Stomach (tissue), 8 donors: ENCODE measurements at regions not wholly inside any gene's neighbourhood (a gene's known extent, or its start where the extent isn't known, plus 50 kb on each side); places are given as distances from the start of the nearest gene placed in this dataset.

Experiments
- DNase-seq, 2 donors: peaks; one replicate each; pipeline versions ENCODE4 v3.0.0 to v3.0.0-alpha.2; 2013 to 2019
- H3K27ac ChIP-seq, 5 donors: fragments of 200-600 bp in 4 of 5; sonication (generic) in 4 of 5; one replicate each; pipeline ENCODE4 v1.5.1; 2013 to 2019; ENCODE audit warnings: mild to moderate bottlenecking in 1 of 5, moderate library complexity in 1 of 5
- H3K27me3 ChIP-seq, 3 donors: fragments of 200-600 bp; sonication (generic); one replicate each; pipeline ENCODE4 v1.5.1; 2017 to 2019; ENCODE audit warnings: mixed run types in 1 of 3
- H3K36me3 ChIP-seq, 4 donors: fragments of 200-600 bp; sonication (generic); 1 replicate in 3 of 4; 2 replicates in 1 of 4; pipeline ENCODE4 v1.5.1; 2016 to 2019
- H3K4me1 ChIP-seq, 4 donors: fragments of 200-600 bp; sonication (generic); one replicate each; pipeline ENCODE4 v1.5.1; 2016 to 2019
- H3K4me3 ChIP-seq, 4 donors: fragments of 200-600 bp; sonication (generic) in 3 of 4; one replicate each; pipeline ENCODE4 v1.5.1; 2016 to 2019; ENCODE audit warnings: mild to moderate bottlenecking in 1 of 4
- H3K9me3 ChIP-seq, 4 donors: fragments of 200-600 bp; sonication (generic); one replicate each; pipeline ENCODE4 v1.5.1; 2016 to 2019
- EP300 ChIP-seq: sonication (generic); formaldehyde crosslinking; IDR thresholded peaks from one replicate; pipeline ENCODE4 v1.6.1; 2017; ENCODE audit warnings: antibody characterized with exemption
- POLR2A ChIP-seq, 4 donors: fragments of 450-650 bp; IDR thresholded peaks; one replicate each; pipeline ENCODE4 v1.6.1; 2016; ENCODE audit warnings: antibody characterized with exemption in 4 of 4, control low read depth in 2 of 4, mild to moderate bottlenecking in 1 of 4, moderate library complexity in 1 of 4
- POLR2AphosphoS5 ChIP-seq, 3 donors: sonication (generic); formaldehyde crosslinking; IDR thresholded peaks; one replicate each; pipeline ENCODE4 v1.6.1; 2016; ENCODE audit warnings: antibody characterized with exemption in 3 of 3
- WGBS, 5 donors: extraction: QIAGEN DNeasy Blood & Tissue Kit in 3 of 5; methylation state at CpG; one replicate each; pipeline versions ENCODE4 v1.1.5 to v1.1.7; 2013 to 2018; 5-methylcytosine and 5-hydroxymethylcytosine counted together
- intact Hi-C: fragments of 100-400 bp; cut with DNase I; formaldehyde crosslinking; loops from one replicate; pipeline ENCODE4 v1.15.1; 2023; ENCODE audit warnings: low total_unique reads
- TF ChIP-seq, protein P1 (sequence below), 7 experiments: fragments of 450-650 bp in 4 of 7; fragments of 200-600 bp in 3 of 7; sonication (generic) in 3 of 7; IDR thresholded peaks; one replicate each; pipeline ENCODE4 v1.5.1; 2016 to 2019; ENCODE audit warnings: antibody characterized with exemption in 7 of 7, control low read depth in 2 of 7, mild to moderate bottlenecking in 1 of 7
- donor health status: healthy with polysubstance abuse.
- donor health status: Bipolar disorder and iron deficiency.
- donor health status: healthy.

DNA sequence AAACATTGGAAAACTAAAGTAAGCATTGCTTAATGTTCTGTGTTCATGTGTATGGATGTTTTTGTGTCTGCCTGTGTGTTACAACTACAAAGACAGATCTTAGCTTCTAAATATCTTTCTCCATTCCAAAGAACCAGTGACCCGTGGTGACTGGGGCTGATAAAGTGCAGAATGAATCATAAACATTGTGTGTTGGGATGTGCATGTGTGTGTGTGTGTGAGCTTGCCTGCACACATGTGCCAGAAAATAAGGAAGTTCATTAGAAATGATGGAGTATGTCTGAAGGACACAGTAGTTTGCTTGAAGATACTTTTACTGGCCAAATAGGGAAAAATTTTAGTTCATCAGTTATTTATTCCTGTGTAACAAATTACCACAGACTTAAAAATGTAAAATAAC lies 756.6 kb upstream of the CELF4 start:
- intact Hi-C loops = no loop called here
- H3K27ac ChIP-seq = no peak overlapping the region
- H3K27me3 ChIP-seq = no peaks in the 10 kb centered on the region
- DNase-seq = no peak
- no peaks in the 10 kb centered on the region for H3K4me1 ChIP-seq
- TF ChIP-seq, protein P1, sequence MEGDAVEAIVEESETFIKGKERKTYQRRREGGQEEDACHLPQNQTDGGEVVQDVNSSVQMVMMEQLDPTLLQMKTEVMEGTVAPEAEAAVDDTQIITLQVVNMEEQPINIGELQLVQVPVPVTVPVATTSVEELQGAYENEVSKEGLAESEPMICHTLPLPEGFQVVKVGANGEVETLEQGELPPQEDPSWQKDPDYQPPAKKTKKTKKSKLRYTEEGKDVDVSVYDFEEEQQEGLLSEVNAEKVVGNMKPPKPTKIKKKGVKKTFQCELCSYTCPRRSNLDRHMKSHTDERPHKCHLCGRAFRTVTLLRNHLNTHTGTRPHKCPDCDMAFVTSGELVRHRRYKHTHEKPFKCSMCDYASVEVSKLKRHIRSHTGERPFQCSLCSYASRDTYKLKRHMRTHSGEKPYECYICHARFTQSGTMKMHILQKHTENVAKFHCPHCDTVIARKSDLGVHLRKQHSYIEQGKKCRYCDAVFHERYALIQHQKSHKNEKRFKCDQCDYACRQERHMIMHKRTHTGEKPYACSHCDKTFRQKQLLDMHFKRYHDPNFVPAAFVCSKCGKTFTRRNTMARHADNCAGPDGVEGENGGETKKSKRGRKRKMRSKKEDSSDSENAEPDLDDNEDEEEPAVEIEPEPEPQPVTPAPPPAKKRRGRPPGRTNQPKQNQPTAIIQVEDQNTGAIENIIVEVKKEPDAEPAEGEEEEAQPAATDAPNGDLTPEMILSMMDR (IDR thresholded peaks at IDR 0.05) = no peak
- TF ChIP-seq EP300 (no peak), POLR2AphosphoS5 (IDR thresholded peaks at IDR 0.05) (no peak), POLR2A (IDR thresholded peaks at IDR 0.05) (no peak)
- H3K36me3 ChIP-seq = no peaks in the 10 kb centered on the region
- H3K9me3 ChIP-seq = peaks cover 0 to 6% (median 0%) of the 10 kb centered on the region in 4 donors
- WGBS, 5 donors = 30 to 66% (median 44%) methylated on average over 1 of the region's 1 CpG
- no peak overlapping the region for H3K4me3 ChIP-seq

DNA sequence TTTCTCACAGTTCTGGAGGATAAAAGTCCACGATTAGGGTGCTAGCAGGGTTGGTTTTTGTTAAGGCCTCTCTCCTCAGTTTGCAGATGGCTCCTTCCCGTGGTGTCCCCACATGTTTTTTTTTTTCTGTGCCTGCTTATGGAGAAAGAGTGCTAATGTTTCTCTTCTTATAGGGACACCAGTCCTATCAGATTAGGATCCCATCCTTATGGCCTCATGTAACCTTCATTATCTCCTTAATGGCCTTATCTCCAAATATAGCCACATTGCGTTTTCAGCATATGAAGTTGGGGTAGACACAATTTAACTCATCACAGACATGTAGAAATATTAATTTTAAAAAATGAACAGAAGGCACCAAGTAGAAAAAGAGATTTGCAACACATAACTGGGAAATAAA lies 755.7 kb upstream of the CELF4 start:
- DNase-seq = no peak
- Histone ChIP-seq H3K27me3 (no peaks in the 10 kb centered on the region), H3K4me3 (no peak overlapping the region), H3K27ac (no peak overlapping the region), H3K9me3 (peaks cover 0 to 6% (median 0%) of the 10 kb centered on the region in 4 donors), H3K4me1 (no peaks in the 10 kb centered on the region), H3K36me3 (no peaks in the 10 kb centered on the region)
- 60 to 79% (median 64%) methylated on average over 3 of the region's 3 CpGs for WGBS, 5 donors
- TF ChIP-seq EP300 = no peak
- TF ChIP-seq, protein P1 (IDR thresholded peaks at IDR 0.05) = no peak
- TF ChIP-seq POLR2A (IDR thresholded peaks at IDR 0.05) = no peak
- no peak for TF ChIP-seq POLR2AphosphoS5 (IDR thresholded peaks at IDR 0.05)
- intact Hi-C loops = no loop called here

DNA sequence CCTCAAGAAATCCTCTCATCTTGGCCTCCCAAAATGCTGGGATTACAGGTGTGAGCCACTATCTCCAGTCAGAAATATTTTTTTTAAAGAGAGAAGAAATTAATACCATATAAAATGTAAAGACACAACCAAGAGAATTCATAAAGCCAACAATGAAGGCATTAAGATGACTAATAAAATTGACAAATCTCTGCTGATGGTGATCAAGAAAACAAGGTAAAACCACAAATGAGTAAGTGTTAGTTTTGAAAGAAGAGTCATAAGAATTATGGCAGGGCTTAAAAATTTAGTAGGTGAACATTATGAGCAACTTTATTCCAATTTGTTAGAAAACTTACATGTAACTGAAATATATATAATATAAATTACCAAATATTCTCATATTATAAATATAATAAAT lies 752.8 kb upstream of the CELF4 start:
- H3K27ac ChIP-seq = no peak overlapping the region
- H3K4me1 ChIP-seq = no peaks in the 10 kb centered on the region
- no peak for DNase-seq
- no peak overlapping the region for H3K4me3 ChIP-seq
- H3K9me3 ChIP-seq = no peaks in the 10 kb centered on the region
- H3K27me3 ChIP-seq = no peaks in the 10 kb centered on the region
- intact Hi-C loops = no loop called here
- TF ChIP-seq POLR2A (IDR thresholded peaks at IDR 0.05) (no peak), EP300 (no peak), POLR2AphosphoS5 (IDR thresholded peaks at IDR 0.05) (no peak)
- TF ChIP-seq, protein P1 (IDR thresholded peaks at IDR 0.05) = no peak
- H3K36me3 ChIP-seq = no peaks in the 10 kb centered on the region

DNA sequence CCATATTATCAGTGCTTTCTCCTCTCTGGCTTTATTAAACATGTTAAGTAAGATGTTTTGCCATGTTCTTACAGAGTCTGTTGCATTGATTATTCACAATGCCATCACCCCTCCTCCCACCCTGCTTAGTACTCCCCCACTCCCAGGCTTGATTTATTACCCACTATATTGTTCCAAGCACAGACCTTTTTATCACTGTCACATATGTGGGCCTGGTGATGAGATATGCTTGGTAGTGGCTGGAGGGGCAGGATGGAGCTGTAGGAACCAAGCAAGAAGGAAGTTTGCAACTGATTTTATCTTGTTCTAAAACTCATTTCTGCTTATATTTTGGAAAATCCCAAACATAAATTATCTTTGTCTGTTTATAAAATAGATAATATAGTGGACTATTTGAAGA lies 748.2 kb upstream of the CELF4 start:
- no peaks in the 10 kb centered on the region for H3K36me3 ChIP-seq
- no peaks in the 10 kb centered on the region for H3K9me3 ChIP-seq
- H3K27me3 ChIP-seq = no peaks in the 10 kb centered on the region
- no peaks in the 10 kb centered on the region for H3K4me1 ChIP-seq
- intact Hi-C loops = no loop called here
- TF ChIP-seq, protein P1 (IDR thresholded peaks at IDR 0.05) = no peak
- TF ChIP-seq EP300 (no peak), POLR2AphosphoS5 (IDR thresholded peaks at IDR 0.05) (no peak), POLR2A (IDR thresholded peaks at IDR 0.05) (no peak)
- no peak overlapping the region for H3K27ac ChIP-seq
- no peak overlapping the region for H3K4me3 ChIP-seq
- no peak for DNase-seq

DNA sequence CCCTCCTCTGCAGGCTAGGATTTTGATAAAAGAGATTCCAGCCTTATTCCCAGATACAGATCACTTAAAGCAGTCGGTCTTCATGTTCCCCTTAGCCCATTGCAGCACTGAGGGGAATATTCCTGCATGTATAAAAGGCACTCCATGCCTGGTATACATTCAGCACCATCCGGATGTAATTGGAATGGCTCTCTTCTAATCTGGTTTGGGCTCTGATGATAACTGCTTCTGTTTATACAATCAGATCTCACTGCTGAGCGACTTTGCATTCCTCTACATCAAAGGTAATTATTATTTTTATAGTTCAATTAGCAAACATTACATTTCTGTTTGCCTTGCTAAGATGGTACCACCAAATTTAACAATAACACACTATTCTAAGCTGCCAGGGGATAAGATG lies 746.9 kb upstream of the CELF4 start:
- intact Hi-C loops = no loop called here

More for the DNA sequence above, 746.9 kb upstream of the CELF4 start:
- Histone ChIP-seq H3K4me3 (no peak overlapping the region), H3K27me3 (no peaks in the 10 kb centered on the region), H3K36me3 (no peaks in the 10 kb centered on the region), H3K27ac (no peak overlapping the region), H3K9me3 (no peaks in the 10 kb centered on the region), H3K4me1 (no peaks in the 10 kb centered on the region)
- WGBS, 5 donors = 40 to 53% (median 50%) methylated on average over 3 of the region's 3 CpGs
- no peak for DNase-seq
- TF ChIP-seq, protein P1 (IDR thresholded peaks at IDR 0.05) = no peak
- TF ChIP-seq EP300 (no peak), POLR2A (IDR thresholded peaks at IDR 0.05) (no peak), POLR2AphosphoS5 (IDR thresholded peaks at IDR 0.05) (no peak)
